Inflammatory macrophage (primary cell): ENCODE measurements at regions not wholly inside any gene's neighbourhood (a gene's known extent, or its start where the extent isn't known, plus 50 kb on each side); places are given as distances from the start of the nearest gene placed in this dataset.

ENCODE experiments used
- DNase-seq, 2 donors: peaks; one replicate each; pipeline ENCODE4 v3.0.0-alpha.2; 2020 to 2022

DNA sequence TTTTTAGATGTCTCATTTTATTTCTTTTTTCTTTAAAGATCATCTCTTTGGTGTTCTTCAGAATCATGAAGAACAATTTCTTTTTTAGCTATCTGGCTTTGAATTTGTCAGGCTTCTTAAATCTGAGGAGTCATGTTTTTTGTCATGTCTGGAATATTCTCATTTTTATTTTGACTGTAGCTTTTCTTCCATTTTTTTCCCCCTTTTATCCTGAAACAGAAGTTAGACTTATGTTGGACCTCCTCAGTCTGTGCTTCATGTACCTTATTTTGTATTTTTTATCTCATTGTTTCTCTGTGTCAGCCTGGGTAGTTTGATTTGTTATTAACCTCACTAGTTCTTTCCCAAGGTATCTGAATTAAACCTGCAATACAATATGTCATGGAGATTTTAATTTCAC lies 319.2 kb upstream of the ADGRL4 start:
- DNase-seq, result no peak

DNA sequence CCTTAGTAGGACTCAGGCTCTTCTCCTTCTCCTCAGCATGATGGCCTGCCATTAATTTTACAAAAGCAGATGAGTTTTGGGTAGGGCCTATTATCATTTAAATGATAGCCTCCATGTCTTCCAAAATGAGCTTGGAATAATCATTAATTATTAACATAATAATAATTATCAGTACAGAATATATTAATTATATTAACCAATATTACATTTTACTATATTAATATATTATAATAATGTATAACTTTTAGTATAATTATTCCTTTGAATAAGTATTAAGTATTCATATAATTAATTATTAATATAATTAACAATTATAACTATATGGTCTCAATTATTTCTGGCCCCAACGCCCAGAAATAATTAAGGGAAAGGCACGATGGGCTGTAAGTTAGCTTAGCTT lies 318.6 kb upstream of the ADGRL4 start:
- no peak for DNase-seq

DNA sequence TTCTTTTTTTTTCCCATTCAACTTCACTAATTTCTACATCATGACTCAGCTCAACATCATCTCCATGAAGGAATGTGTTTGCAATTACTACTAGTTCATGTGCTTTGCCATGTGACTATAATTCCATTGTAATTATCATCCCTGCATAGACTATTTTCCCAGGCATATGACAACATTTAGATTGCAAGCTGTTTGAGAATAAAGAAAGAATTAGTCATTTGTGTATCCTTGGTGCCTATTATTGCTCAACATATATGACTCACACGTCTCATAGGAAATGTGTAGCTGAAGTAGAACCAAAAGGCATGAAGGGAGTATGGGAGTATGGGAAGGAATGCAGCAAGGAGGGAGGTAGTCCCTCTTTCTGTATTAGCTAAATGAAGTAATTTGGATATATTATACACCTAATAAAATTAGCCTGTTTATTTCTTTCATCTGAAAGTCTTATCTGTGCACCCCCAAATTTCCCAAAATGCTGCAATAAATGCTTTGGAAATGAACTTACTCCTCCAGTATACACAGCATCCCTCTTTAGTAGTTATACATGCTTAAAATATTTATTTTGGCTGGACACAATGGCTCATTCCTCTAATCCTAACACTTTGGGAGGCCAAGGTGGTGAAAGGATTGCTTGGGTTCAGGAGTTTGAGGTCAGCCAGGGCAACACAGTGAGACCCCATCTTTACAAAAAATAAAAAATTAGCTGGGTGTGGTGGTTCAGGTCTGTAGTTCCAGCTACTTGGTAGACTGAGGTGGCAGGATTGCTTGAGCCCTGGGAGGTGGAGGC lies 316.9 kb upstream of the ADGRL4 start:
- no peak for DNase-seq

DNA sequence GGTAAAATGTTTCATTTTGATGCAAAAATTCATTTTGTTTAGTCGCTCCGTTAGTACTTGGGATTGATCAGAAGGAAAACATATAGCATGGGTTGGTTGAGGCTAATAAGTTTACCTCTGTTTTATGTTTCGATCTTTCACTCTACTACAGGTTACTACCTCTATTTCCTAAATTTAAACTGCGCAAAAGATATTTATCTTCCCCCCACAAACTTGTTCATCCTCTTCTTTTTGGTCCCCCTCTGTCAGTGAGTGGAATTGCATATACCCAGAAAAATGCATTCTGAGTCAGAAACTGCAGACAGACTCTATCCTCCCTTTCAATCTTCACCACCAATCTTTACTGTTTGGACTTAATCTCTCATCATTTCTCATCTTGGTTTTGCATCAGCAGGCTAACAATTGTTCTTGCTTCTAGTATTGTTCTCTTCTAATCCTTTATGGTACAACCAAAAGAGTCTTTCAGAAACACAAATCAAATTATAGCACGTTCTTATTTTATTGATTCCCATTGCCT lies 316.0 kb upstream of the ADGRL4 start:
- DNase-seq, result no peak

DNA sequence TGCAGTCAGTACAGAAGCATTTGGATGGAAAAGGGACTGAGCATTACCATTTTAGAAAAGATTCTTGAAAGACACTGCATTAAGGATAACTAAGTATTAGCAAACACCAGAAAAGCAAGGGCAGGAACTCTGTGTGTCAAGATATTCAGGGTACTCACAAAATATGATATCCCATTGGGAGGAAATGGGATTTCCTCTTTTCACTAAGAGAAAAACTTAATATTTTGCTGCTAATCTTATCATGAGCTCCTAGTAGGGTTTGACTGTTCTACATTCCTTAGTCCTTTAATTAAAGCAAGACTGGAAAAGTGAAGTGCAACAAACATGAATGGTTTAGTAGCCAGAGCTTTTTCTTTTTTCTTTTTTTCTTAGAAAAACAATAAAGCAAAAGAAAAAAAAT lies 305.9 kb upstream of the ADGRL4 start:
- DNase-seq, result no peak

DNA sequence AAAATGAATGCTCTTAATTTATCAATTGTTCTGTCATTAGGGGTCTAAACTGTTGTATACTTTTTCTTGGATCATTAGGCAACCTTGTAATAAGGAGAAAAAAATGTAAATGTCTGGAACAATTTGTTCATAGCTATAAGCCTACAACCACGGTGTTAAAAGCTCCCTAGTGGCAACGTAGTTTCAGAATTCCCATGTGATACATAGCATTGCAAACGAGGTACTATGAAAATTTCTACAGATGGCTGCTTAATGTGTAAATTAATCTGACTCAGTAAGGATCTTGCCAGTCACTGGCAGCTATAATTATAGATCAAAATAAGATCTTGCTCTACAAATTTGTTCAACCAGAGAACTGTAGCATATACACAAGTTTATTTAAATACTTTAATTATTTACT lies 304.1 kb upstream of the ADGRL4 start:
- DNase-seq, result no peak

DNA sequence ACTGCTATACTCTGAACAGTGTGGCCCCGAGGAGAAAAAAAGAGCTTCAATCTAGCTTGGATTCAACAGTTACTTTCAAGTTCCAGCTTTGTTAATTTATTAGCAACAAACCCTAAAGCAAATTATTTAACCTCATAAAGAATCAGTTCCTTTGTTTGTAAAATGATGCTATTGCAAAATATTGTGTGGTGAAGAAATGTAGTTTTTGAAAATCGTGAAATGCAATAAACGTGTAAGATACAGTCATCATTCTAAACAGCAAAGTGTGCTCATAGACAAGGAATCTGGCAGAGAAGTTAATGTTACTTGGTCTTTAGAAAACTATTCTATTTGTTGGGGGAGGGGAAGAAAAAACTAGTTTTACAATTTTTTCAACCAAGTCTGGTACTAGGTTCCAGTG lies 297.6 kb upstream of the ADGRL4 start:
- no peak for DNase-seq

DNA sequence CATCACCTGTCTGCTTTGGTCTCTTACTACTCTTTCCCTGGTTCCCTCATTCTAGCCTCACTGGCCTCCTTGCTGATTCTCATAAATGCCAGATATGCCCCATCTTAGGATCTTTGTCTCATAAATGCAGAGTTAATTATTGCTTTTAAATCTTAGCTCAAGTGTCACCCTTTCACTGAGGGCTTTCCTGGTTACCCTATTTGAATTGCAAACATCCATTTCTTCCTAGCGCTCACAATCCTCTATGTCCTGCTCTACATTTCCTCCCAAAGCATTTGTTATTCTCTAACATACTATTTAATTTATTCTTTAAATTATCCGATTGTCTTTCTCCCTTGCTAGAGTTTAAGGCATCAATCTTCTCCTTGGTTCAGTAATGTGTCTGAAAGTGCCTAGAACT lies 296.5 kb upstream of the ADGRL4 start:
- no peak for DNase-seq

DNA sequence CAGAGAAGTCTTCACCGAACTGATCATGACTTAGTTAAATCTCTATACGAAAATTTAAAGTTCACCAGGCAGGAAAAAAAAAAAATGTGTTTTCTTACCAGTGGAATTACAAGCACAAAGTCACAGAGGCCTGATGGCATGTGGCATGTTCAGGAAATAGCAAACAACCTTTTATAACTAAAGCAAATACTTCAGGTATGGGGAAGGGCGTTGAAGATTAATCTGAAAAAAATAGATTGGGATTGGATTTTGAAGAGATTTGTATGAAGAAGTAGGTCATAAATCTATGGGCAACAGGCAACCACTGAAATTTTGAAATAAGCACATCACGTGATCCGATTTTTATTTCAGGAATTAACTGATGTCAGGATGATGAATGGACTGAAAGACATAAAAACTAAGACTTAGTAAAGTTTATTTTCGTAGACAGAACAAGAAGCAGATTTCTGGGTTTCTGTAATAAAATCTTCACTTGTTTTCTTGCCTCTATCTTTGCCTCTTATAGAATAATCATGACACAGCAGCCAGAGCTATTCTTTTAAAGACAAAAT lies 295.9 kb upstream of the ADGRL4 start:
- no peak for DNase-seq

DNA sequence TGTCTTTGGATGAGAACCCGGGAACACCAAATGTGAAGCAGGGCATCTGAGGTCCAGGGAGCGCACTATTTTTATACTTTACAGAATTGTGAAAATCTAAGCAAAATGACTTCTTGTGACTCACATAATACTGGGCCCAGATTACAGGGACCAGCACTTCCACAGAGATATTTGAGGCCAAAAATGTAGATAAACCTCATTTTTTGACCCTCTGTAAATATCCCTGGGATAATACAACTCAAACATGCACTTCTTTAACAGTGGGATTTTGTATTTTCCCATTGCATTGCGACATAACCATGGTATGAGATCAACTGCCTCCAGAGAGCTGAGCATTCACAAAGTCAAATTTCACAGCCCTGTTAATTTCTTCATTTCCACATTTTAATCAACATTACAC lies 289.4 kb upstream of the ADGRL4 start:
- DNase-seq, result no peak

DNA sequence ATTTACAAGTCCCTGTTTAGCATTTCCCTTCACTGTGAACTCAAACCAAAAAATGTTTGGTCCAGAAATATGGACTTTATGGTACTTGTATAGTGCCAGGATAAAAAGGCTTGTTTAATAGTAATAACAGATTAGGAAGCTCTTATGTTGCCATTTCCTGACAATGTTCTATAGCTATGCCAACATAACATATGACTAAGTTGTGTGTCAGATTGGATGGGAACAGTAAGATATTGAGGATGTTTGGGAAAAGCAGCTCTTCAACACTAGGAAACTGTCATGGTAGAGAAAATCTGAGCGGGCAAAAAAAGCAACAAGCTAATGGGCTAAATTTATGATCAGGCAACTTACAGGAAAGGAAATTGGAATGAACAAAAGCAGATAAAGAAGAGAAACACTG lies 287.1 kb upstream of the ADGRL4 start:
- no peak for DNase-seq

DNA sequence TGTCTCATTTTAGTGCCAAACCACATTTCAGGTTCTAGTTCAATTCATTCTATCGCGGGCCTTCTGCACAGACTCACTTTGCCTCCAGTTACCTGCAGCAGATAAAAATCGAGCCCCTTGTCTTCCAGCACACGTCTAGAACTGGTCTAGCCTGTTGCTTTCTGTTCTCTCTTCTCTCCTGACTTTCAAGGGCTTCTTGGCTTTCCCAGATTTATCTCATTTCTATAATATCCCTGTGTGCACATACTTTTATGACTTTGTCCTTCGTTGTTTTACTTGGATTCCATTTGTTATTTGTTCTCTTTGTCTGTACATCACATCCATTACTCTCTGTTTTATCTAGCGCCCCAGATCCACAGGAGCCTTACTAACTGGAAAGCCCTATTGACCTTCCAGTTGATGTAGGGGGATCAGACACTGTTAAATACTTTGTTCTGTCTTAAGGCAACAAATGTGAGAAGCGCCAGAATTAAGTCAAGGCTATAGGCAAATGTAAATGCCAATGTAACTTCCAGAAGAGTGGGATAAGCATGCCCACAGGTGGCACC lies 284.5 kb upstream of the ADGRL4 start:
- no peak for DNase-seq

DNA sequence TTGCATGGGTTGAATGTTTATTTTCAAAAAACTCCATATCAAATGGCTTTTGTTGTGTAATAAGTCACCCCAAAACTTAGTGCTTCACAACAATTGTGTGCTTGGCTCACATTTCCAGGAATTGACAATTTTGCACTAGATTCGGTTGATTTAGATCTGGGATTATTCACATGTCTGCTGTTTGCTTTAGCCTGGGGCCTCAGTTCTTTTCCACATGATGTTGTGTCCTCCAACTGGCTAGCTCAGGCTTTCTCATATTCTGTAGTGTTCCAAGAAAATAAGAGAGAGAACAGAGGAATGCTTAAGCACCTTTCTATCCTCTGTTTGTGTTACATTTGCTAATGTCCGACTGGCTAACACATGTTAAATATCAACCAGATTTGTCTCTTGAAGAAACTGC lies 281.5 kb upstream of the ADGRL4 start:
- no peak for DNase-seq

DNA sequence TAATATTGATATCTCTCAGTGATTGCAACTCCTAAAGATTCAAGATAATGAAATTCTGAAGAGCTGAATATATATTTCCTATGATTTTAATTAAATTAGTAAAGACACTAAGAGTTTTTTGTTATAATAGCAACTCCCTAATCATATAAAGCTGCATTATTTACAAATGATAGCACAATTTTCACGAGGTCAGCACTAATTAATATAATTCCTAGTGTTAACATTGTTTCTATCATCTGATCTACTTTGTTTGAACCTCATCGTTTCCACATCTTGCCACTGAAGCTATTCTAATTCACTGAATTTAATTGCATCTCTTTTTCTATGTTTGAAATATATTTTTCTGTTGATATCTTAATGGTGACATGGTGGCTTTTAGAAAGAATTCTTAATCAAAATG lies 279.1 kb upstream of the ADGRL4 start:
- DNase-seq, result no peak

DNA sequence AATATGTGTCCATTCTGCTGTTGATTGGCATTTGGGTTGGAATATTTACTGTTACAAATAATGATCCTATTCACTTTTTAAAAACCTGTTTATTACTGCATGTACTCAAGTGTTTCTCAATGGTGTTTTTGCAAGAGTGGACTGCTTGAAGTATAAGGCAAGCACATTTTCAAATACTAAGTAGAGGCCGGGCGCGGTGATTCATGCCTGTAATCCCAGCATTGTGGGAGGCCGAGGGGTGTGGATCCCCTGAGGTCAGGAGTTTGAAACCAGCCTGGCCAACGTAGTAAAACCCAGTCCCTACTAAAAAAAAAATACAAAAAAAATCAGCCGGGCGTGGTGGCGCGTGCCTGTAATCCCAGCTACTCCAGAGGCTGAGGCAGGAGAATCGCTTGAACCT lies 276.9 kb upstream of the ADGRL4 start:
- DNase-seq, result no peak

DNA sequence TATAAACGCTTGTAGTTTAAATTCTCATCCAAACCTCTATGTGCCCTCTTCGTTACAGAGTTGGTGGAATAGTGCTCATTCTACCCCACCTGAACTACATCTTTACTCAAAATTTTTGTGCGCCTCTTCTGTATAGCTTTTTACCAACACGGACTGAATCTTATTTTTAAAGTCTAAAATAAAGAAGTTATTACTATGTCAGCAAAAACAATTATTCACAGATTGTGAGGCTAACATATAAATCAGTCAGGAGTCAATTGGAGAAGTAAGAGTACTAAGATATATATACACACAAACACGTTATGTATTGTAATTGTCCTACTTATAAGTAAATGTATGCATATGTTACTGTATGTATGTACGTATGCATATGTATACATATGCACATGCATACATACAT lies 274.9 kb upstream of the ADGRL4 start:
- DNase-seq, result no peak

DNA sequence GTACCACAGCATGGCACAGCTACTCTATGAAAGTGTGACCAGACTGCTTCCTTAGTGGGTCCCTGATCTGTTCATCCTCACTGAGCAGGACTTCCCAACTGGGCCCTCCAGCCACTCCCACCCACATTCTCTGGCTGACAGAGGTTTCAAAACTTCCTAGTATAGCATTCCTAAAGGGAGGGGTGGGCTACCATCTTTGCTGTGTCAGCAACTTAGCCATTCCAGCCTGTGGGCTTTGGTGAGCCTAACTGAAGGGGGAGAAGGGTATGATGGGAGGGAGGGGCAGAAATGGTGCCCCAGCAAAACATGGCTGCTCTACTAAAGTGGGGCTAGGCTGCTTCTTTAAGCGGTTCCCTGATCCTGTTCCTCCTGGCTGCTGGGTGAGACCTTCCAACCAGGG lies 265.2 kb upstream of the ADGRL4 start:
- no peak for DNase-seq

DNA sequence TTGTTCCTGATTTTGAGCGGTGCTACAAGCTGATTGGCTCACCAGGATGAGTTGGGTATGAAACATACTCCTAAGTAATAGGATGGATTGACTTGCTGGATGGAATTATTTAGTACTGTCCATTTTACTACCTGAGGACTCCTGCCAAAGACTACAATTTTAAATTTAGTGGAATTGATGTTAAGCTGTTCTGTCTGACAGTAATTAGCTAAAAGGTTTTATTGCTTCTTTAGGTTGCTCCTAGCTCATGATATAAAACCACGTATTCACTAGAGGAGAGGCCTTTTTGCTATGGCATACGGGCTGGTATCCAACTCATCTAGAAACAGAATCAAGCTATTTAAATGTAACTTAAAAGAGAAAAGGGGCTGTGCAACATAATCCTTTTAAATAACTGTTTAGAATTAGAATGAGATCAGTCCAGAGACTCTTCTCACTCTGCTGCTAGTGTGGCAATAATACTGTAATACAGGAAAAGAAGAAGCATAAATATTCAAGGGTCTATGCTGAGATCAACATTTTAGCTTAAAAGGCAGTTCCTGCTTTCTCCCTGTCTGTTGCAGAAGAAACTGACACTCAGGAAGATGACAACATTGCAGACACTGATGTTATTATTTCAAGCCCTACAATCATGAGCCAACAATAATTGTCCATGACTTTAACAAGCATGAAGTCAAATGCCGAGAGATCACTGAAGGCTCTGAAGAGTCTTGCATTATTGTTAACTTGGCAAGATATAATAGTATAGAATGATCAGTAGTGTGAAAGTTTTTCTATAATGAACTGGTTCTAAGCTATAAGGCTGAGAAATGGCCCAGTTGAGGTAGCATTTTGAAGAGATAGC lies 258.7 kb upstream of the ADGRL4 start:
- no peak for DNase-seq

DNA sequence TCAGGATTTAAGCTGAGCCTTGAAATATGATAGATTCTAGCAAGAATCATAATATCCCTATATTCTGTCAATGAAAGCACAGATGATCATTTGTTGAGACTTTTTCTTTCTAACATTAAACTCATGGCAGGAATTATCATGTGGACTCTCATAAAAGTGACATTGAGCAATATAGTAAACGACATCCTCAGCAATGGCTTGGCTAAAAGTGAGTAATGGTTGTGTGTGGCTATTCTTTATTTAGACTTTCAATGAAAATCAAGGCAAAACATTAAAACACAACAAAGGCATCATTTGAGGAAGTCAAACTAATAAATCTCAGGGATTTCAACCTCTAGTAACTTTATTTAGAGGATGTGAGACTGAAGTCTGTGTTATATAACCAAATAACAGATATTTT lies 257.8 kb upstream of the ADGRL4 start:
- DNase-seq, result no peak

DNA sequence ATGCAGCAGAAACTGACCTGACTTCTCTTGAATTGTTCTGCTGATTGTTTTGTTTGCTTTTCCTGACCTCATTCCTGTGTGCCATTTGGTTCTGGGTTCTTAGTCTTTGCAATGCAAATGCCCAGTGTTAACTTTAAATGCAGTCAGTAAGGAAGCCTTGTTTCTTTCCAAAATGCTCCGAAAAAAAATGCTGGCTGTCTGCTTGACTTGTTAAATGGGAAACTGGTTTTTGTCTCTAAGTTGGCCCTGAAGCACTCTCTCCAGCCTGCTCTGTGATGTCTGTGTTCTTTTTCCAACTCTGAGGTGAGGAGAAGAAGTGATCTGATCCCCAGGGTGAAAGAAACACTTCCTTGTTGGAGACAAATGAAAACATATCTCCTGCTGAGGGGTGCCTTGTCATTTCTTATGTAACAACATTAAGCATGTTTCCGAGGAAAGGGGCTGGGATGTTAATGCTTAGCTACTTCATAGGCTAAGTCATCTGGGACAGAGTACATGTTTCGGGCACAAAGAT lies 256.3 kb upstream of the ADGRL4 start:
- no peak for DNase-seq

DNA sequence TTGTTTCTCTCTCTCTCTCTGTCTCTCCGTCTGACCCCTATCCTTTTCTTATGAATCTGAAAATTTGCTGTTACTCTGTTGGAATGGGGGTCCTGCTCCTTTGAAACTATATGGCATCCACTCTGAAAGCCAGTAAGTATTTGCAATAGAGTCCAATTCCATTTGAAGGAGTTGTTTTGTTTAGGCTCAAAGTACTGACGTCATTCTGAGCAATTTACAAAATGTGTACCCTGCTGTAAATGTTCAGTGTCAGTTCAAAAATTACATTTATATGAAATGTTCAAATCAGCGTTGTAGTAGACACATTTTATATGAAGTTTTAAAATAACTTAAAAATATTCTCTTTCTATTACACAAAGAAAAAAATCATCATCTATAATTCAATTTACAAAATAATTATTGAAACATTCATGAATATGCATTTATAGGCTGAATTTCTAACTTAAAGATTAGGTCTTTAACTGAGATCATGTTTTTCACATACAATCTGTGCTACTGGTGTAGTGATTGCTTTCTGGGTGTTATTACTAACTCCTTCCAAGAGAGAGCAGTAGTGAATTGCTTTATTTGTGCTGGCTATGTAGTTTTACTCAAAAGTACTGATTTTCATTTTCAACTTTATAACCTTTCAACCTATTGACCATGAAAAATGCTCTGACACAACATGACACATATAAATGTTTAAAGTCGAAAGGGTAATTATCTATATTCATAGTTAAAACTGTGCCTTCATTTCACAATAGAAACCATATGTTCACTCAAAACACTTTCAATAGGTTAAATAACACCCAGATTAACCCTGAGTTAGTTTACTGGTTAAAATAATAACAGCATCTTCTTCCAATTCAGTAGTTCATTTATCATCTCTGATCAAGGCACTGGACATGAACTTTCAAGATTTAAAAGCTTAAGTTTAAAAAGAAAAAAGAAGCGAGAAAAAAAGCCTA lies 253.1 kb upstream of the ADGRL4 start:
- DNase-seq, result no peak

DNA sequence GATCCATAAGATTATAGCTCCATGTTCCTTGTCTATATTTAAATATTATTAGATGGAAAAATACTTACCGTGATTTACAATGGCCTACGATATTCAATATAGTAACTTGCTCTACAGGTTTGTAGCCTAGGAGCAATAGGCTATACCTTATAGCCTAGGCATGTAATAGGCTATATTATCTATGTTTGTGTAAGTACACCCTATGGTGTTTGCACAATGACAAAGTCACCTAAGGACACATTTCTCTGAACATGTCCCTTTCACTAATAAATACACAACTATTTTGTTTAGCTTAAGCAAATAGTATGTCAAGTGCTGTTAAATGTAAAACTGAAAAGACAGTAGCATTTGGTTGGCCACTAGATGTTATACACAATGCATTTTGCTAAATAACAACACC lies 248.9 kb upstream of the ADGRL4 start:
- DNase-seq, result no peak
